ENCODE measurements at regions not wholly inside any gene's neighbourhood (a gene's known extent, or its start where the extent isn't known, plus 50 kb on each side); places are given as distances from the start of the nearest gene placed in this dataset.

GRCh38 chr13:111469916-111470506 is 149.6 kb downstream of the TEX29 start:
- ATAC-seq (no peak), DNase-seq (no peak)
- intact Hi-C loops (cut with DNase I), result no loop called here
- no peak overlapping the region for H3K27ac ChIP-seq
- no peak overlapping the region for H3K4me3 ChIP-seq
- H3K27me3 ChIP-seq, result peaks cover 18% of the 10 kb centered on the region
- no peaks in the 10 kb centered on the region for H3K36me3 ChIP-seq
- no peak for TF ChIP-seq CTCF (IDR thresholded peaks at IDR 0.05)
- H3K4me1 ChIP-seq, result no peaks in the 10 kb centered on the region
- H3K9me3 ChIP-seq, result no peaks in the 10 kb centered on the region

GRCh38 chr13:111470933-111471332 is 150.5 kb downstream of the TEX29 start:
- DNase-seq (no peak), ATAC-seq (no peak)
- Histone ChIP-seq H3K9me3 (no peaks in the 10 kb centered on the region), H3K36me3 (no peaks in the 10 kb centered on the region), H3K4me3 (no peak overlapping the region), H3K27me3 (peaks cover 17% of the 10 kb centered on the region), H3K27ac (no peak overlapping the region), H3K4me1 (no peaks in the 10 kb centered on the region)
- intact Hi-C loops (cut with DNase I), result no loop called here
- TF ChIP-seq CTCF (IDR thresholded peaks at IDR 0.05), result no peak

- H3K27ac ChIP-seq, result no peak overlapping the region
- ATAC-seq (no peak), DNase-seq (no peak)
- peaks cover 7% of the 10 kb centered on the region for H3K27me3 ChIP-seq
- no peaks in the 10 kb centered on the region for H3K36me3 ChIP-seq
- H3K9me3 ChIP-seq, result no peaks in the 10 kb centered on the region
- H3K4me1 ChIP-seq, result no peaks in the 10 kb centered on the region
- H3K4me3 ChIP-seq, result no peak overlapping the region
- TF ChIP-seq CTCF (IDR thresholded peaks at IDR 0.05), result no peak
- intact Hi-C loops (cut with DNase I), result no loop called here
Measured at GRCh38 chr13:111472083-111472482, 151.6 kb downstream of the TEX29 start.

- Histone ChIP-seq H3K4me1 (no peaks in the 10 kb centered on the region), H3K9me3 (no peaks in the 10 kb centered on the region), H3K36me3 (no peaks in the 10 kb centered on the region), H3K4me3 (no peak overlapping the region), H3K27me3 (peaks cover 7% of the 10 kb centered on the region), H3K27ac (no peak overlapping the region)
- intact Hi-C loops (cut with DNase I), result no loop called here
- TF ChIP-seq CTCF (IDR thresholded peaks at IDR 0.05), result no peak
- DNase-seq (no peak), ATAC-seq (no peak)
Measured at GRCh38 chr13:111472559-111473460, 152.4 kb downstream of the TEX29 start.

GRCh38 chr13:111474136-111475002 is 153.9 kb downstream of the TEX29 start:
- peak; percentile 47 for TF ChIP-seq CTCF (IDR thresholded peaks at IDR 0.05)
- Histone ChIP-seq H3K27ac (no peak overlapping the region), H3K27me3 (no peaks in the 10 kb centered on the region), H3K4me3 (no peak overlapping the region), H3K36me3 (no peaks in the 10 kb centered on the region), H3K4me1 (no peaks in the 10 kb centered on the region), H3K9me3 (no peaks in the 10 kb centered on the region)
- ATAC-seq (peak; percentile 45), DNase-seq (no peak)
- intact Hi-C loops (cut with DNase I), result no loop called here

Data from upper lobe of right lung (tissue), 1 donor.